ENCODE measurements at regions not wholly inside any gene's neighbourhood (a gene's known extent, or its start where the extent isn't known, plus 50 kb on each side); places are given as distances from the start of the nearest gene placed in this dataset.

GRCh38 chr5:167945542-167946384, 345.7 kb upstream of the WWC1 start:
- TF ChIP-seq, protein P1, sequence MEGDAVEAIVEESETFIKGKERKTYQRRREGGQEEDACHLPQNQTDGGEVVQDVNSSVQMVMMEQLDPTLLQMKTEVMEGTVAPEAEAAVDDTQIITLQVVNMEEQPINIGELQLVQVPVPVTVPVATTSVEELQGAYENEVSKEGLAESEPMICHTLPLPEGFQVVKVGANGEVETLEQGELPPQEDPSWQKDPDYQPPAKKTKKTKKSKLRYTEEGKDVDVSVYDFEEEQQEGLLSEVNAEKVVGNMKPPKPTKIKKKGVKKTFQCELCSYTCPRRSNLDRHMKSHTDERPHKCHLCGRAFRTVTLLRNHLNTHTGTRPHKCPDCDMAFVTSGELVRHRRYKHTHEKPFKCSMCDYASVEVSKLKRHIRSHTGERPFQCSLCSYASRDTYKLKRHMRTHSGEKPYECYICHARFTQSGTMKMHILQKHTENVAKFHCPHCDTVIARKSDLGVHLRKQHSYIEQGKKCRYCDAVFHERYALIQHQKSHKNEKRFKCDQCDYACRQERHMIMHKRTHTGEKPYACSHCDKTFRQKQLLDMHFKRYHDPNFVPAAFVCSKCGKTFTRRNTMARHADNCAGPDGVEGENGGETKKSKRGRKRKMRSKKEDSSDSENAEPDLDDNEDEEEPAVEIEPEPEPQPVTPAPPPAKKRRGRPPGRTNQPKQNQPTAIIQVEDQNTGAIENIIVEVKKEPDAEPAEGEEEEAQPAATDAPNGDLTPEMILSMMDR (IDR thresholded peaks at IDR 0.05; ENCODE audit: low read length): no peak
- TF ChIP-seq EZH2 (IDR thresholded peaks at IDR 0.05; ENCODE audit: borderline replicate concordance, low read length): no peak
